IMR-90 (cell line): ENCODE measurements at regions not wholly inside any gene's neighbourhood (a gene's known extent, or its start where the extent isn't known, plus 50 kb on each side); places are given as distances from the start of the nearest gene placed in this dataset.

Experiments
- ATAC-seq: fragments of 200-7000 bp; cut with Tn5 transposase; 2 replicates; pipeline ENCODE4 v1.9.1; 2020; ENCODE audit warnings: low read depth, mild to moderate bottlenecking, moderate library complexity
- BruUV-seq: library from RNA; stranded (reverse); fragments of 400-500 nt; replicated peaks from 2 replicates; lab custom pipeline; 2021; lab: Mats Ljungman, UMichigan
- CTCF ChIA-PET: fragments of 300-600 bp; formaldehyde crosslinking; extraction: SDS; loops from one replicate; lab custom pipeline; 2021; ENCODE audit warnings: antibody characterized with exemption; lab: Yijun Ruan, JAX
- POLR2A ChIA-PET: fragments of 300-600 bp; sonication (Branson Sonifier 250); formaldehyde crosslinking; loops from one replicate; lab custom pipeline; 2022; ENCODE audit warnings: antibody characterized with exemption; ENCODE audit not compliant: unreplicated experiment; lab: Charles Lee
- DNase-seq: peaks from one replicate; pipeline ENCODE4 v3.0.0; 2013
- H2AFZ ChIP-seq: replicated peaks from 2 replicates; pipeline ENCODE3; 2013; ENCODE audit warnings: low read length, mild to moderate bottlenecking; ENCODE audit not compliant: poor library complexity
- H2AK5ac ChIP-seq: 2 replicates; pipeline ENCODE4 v1.6.1; 2013; ENCODE audit warnings: low read depth, low read length, inconsistent platforms
- H2AK9ac ChIP-seq: replicated peaks from 2 replicates; pipeline ENCODE3; 2013; ENCODE audit warnings: mild to moderate bottlenecking, low read depth, low read length, moderate library complexity; ENCODE audit not compliant: poor library complexity
- H2BK120ac ChIP-seq: 2 replicates; pipeline ENCODE4 v1.6.1; 2013; ENCODE audit warnings: low read depth, low read length, inconsistent platforms
- H2BK15ac ChIP-seq: 3 replicates; pipeline ENCODE4 v1.6.1; 2013; ENCODE audit warnings: low read depth, low read length, inconsistent platforms
- H2BK20ac ChIP-seq: 2 replicates; pipeline ENCODE4 v1.6.1; 2013; ENCODE audit warnings: low read depth, mild to moderate bottlenecking, inconsistent platforms, low read length, moderate library complexity
- H2BK5ac ChIP-seq: 2 replicates; pipeline ENCODE4 v1.6.1; 2013; ENCODE audit warnings: mild to moderate bottlenecking, low read depth, low read length, inconsistent platforms; ENCODE audit not compliant: poor library complexity, severe bottlenecking
- H3K14ac ChIP-seq: replicated peaks from 2 replicates; pipeline ENCODE4 v1.6.1; 2013; ENCODE audit warnings: low read depth, low read length, inconsistent platforms
- H3K18ac ChIP-seq: 2 replicates; pipeline ENCODE4 v1.6.1; 2013; ENCODE audit warnings: low read depth, low read length, control low read depth
- H3K23ac ChIP-seq: 2 replicates; pipeline ENCODE4 v1.6.1; 2013; ENCODE audit warnings: low read depth, low read length, inconsistent platforms
- H3K27ac ChIP-seq: 2 replicates; pipeline ENCODE4 v1.5.1; 2013; ENCODE audit warnings: mild to moderate bottlenecking, control low read depth, low read length; ENCODE audit not compliant: insufficient read depth
- H3K27me3 ChIP-seq: 2 replicates; pipeline ENCODE4 v1.6.1; 2013; ENCODE audit warnings: low read length; ENCODE audit not compliant: control insufficient read depth, insufficient read depth
- H3K36me3 ChIP-seq: 2 replicates; pipeline ENCODE4 v1.6.1; 2013; ENCODE audit warnings: low read length, mixed read lengths; ENCODE audit not compliant: control insufficient read depth, insufficient read depth
- H3K4ac ChIP-seq: 2 replicates; pipeline ENCODE4 v1.6.1; 2013; ENCODE audit warnings: low read depth, low read length, inconsistent platforms
- H3K4me1 ChIP-seq: 2 replicates; pipeline ENCODE4 v1.6.1; 2013; ENCODE audit warnings: low read length, mixed read lengths; ENCODE audit not compliant: control insufficient read depth, insufficient read depth
- H3K4me2 ChIP-seq: 2 replicates; pipeline ENCODE4 v1.6.1; 2013; ENCODE audit warnings: low read depth, mild to moderate bottlenecking, control low read depth, low read length, moderate library complexity
- H3K4me3 ChIP-seq: 2 replicates; pipeline ENCODE4 v1.5.1; 2013; ENCODE audit warnings: low read depth, mild to moderate bottlenecking, control low read depth, low read length, moderate library complexity; ENCODE audit not compliant: insufficient read depth
- H3K56ac ChIP-seq: 2 replicates; pipeline ENCODE4 v1.6.1; 2013; ENCODE audit warnings: low read length, inconsistent platforms; ENCODE audit not compliant: insufficient read depth; ENCODE audit errors: extremely low read depth
- H3K79me1 ChIP-seq, 2 experiments: 2 replicates each; pipeline ENCODE4 v1.6.1; 2013; ENCODE audit warnings: low read length in 2 of 2, inconsistent platforms in 1 of 2, low read depth in 1 of 2
- H3K9ac ChIP-seq: 2 replicates; pipeline ENCODE4 v1.6.1; 2013; ENCODE audit warnings: low read depth, low read length, control low read depth
- H3K9me1 ChIP-seq: 2 replicates; pipeline ENCODE4 v1.6.1; 2013; ENCODE audit warnings: low read length, inconsistent platforms; ENCODE audit not compliant: insufficient read depth
- H3K9me3 ChIP-seq: 2 replicates; pipeline ENCODE4 v1.6.1; 2013; ENCODE audit warnings: low read length; ENCODE audit not compliant: control insufficient read depth, insufficient read depth
- H4K20me1 ChIP-seq: 2 replicates; pipeline ENCODE4 v1.6.1; 2013; ENCODE audit warnings: low read length, inconsistent platforms; ENCODE audit not compliant: insufficient read depth
- H4K5ac ChIP-seq: 2 replicates; pipeline ENCODE4 v1.6.1; 2013; ENCODE audit warnings: mild to moderate bottlenecking, low read depth, low read length, control low read depth
- H4K8ac ChIP-seq, 2 experiments: 2 replicates each; pipeline ENCODE4 v1.6.1; 2013; ENCODE audit warnings: low read depth in 2 of 2, low read length in 2 of 2, control low read depth in 1 of 2, inconsistent platforms in 1 of 2
- H4K91ac ChIP-seq: 2 replicates; pipeline ENCODE4 v1.6.1; 2013; ENCODE audit warnings: low read depth, low read length, inconsistent platforms; ENCODE audit not compliant: insufficient read depth
- CEBPB ChIP-seq: IDR thresholded peaks from 2 replicates; pipeline ENCODE4 v1.6.1; 2012; ENCODE audit warnings: low read depth, low read length, improper control_type of control experiment
- CHD1 ChIP-seq: IDR thresholded peaks from 2 replicates; pipeline ENCODE4 v1.6.1; 2012; ENCODE audit warnings: low read depth, low read length, improper control_type of control experiment
- FOS ChIP-seq: fragments of 150-350 bp; IDR thresholded peaks from 2 replicates; pipeline ENCODE4 v1.6.1; 2016; ENCODE audit warnings: low read depth, low read length
- MAFK ChIP-seq: IDR thresholded peaks from 2 replicates; pipeline ENCODE4 v1.6.1; 2012; ENCODE audit warnings: low read depth, low read length, improper control_type of control experiment
- MAZ ChIP-seq: IDR thresholded peaks from 2 replicates; pipeline ENCODE4 v1.6.1; 2012; ENCODE audit warnings: low read depth, mild to moderate bottlenecking, low read length, improper control_type of control experiment, moderate library complexity, borderline replicate concordance
- MXI1 ChIP-seq: IDR thresholded peaks from 2 replicates; pipeline ENCODE4 v1.6.1; 2012; ENCODE audit warnings: low read depth, mild to moderate bottlenecking, low read length, moderate library complexity, borderline replicate concordance
- NFE2L2 ChIP-seq: fragments of 150-350 bp; IDR thresholded peaks from 2 replicates; pipeline ENCODE4 v1.6.1; 2016; ENCODE audit warnings: low read depth, mild to moderate bottlenecking, low read length
- POLR2A ChIP-seq: IDR thresholded peaks from 2 replicates; pipeline ENCODE4 v1.6.1; 2012; ENCODE audit warnings: mild to moderate bottlenecking, low read depth, low read length
- RAD21 ChIP-seq: IDR thresholded peaks from 2 replicates; pipeline ENCODE4 v1.6.1; 2012; ENCODE audit warnings: low read length, improper control_type of control experiment
- RCOR1 ChIP-seq: IDR thresholded peaks from 2 replicates; pipeline ENCODE4 v1.6.1; 2012; ENCODE audit warnings: mild to moderate bottlenecking, low read length, improper control_type of control experiment; ENCODE audit not compliant: insufficient replicate concordance
- RFX5 ChIP-seq: IDR thresholded peaks from 2 replicates; pipeline ENCODE4 v1.8.0; 2012; ENCODE audit warnings: low read depth, mild to moderate bottlenecking, low read length, moderate library complexity
- SMC3 ChIP-seq: fragments of 150-350 bp; IDR thresholded peaks from 2 replicates; pipeline ENCODE4 v1.6.1; 2016; ENCODE audit warnings: low read depth, mild to moderate bottlenecking, antibody characterized with exemption, low read length, moderate library complexity
- WGBS, 2 experiments: methylation state at CpG; one replicate each; pipeline versions ENCODE4 v1.1.5 to v1.1.7; 2013; ENCODE audit warnings: missing lambda C conversion rate in 2 of 2; ENCODE audit not compliant: insufficient read length in 1 of 2; ENCODE audit errors: extremely low coverage in 2 of 2; 5-methylcytosine and 5-hydroxymethylcytosine counted together
- dilution Hi-C: fragments of 300-500 bp; cut with HindIII; formaldehyde crosslinking; loops from one replicate; pipeline ENCODE4 v1.14.3; 2018; ENCODE audit warnings: low sequenced_read_pairs; ENCODE audit not compliant: unreplicated experiment
- in situ Hi-C: fragments of 300-500 bp; cut with MboI; formaldehyde crosslinking; loops from 3 replicates; pipeline ENCODE4 v1.14.3; 2019; ENCODE audit warnings: low sequenced_read_pairs, inconsistent platforms, mixed read lengths
- intact Hi-C: fragments of 100-400 bp; cut with micrococcal nuclease; formaldehyde crosslinking; loops from 2 replicates; pipeline ENCODE4 v1.10.0; 2022
- TF ChIP-seq, protein P1 (sequence below): fragments of 150-350 bp; IDR thresholded peaks from 2 replicates; pipeline ENCODE4 v1.6.1; 2017; ENCODE audit warnings: mild to moderate bottlenecking, antibody characterized with exemption, low read length, low read depth
- TF ChIP-seq, protein P2 (sequence below): fragments of 150-350 bp; IDR thresholded peaks from 2 replicates; pipeline ENCODE4 v1.6.1; 2016; ENCODE audit warnings: low read depth, mild to moderate bottlenecking, low read length, moderate library complexity, borderline replicate concordance

DNA sequence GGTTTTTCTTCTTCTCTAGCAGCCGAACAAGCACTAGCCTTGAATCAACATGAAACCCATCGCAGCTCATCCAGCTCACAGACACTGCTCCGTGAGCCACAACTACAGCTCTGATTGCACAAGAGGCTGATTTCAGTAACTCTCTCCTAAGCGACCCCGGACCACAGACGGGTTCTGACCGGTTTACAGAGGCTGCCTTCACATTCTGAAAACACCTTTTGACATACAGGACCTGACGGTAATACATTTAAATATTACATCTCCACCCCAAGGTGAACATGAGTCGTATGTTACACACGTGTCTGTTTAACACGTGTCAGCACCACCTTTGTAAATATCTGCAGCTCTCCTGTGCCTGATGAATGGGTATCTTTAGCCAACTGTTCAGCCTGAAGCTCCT is 120.7 kb downstream of the TMEM18 start:
- H4K8ac ChIP-seq = no peak overlapping the region
- H3K4me3 ChIP-seq = no peak overlapping the region
- no peak overlapping the region for H2BK20ac ChIP-seq
- no peaks in the 10 kb centered on the region for H3K9me1 ChIP-seq
- H2BK15ac ChIP-seq = no peak overlapping the region
- H3K4ac ChIP-seq = no peak overlapping the region
- H3K9ac ChIP-seq = no peak overlapping the region
- in situ Hi-C loops = no loop called here
- H3K27me3 ChIP-seq = no peaks in the 10 kb centered on the region
- peaks cover 35% of the 10 kb centered on the region for H3K9me3 ChIP-seq
- H3K27ac ChIP-seq = no peak overlapping the region
- H3K4me1 ChIP-seq = no peaks in the 10 kb centered on the region
- dilution Hi-C loops = no loop called here
- CTCF ChIA-PET = no interaction called here
- no peaks in the 10 kb centered on the region for H3K36me3 ChIP-seq
- intact Hi-C loops = no loop called here
- H3K79me1 ChIP-seq = no peaks in the 10 kb centered on the region
- no peak for DNase-seq
- TF ChIP-seq FOS (no peak), MAFK (no peak), CHD1 (no peak), POLR2A (no peak), RFX5 (no peak), RAD21 (no peak), SMC3 (no peak), RCOR1 (no peak), MXI1 (no peak), NFE2L2 (no peak), MAZ (no peak), CEBPB (no peak)
- TF ChIP-seq, protein P1, sequence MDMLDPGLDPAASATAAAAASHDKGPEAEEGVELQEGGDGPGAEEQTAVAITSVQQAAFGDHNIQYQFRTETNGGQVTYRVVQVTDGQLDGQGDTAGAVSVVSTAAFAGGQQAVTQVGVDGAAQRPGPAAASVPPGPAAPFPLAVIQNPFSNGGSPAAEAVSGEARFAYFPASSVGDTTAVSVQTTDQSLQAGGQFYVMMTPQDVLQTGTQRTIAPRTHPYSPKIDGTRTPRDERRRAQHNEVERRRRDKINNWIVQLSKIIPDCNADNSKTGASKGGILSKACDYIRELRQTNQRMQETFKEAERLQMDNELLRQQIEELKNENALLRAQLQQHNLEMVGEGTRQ = no peak
- TF ChIP-seq, protein P2, sequence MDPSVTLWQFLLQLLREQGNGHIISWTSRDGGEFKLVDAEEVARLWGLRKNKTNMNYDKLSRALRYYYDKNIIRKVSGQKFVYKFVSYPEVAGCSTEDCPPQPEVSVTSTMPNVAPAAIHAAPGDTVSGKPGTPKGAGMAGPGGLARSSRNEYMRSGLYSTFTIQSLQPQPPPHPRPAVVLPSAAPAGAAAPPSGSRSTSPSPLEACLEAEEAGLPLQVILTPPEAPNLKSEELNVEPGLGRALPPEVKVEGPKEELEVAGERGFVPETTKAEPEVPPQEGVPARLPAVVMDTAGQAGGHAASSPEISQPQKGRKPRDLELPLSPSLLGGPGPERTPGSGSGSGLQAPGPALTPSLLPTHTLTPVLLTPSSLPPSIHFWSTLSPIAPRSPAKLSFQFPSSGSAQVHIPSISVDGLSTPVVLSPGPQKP = no peak
- WGBS, 2 experiments = 31% methylated on average over 6 of the region's 11 CpGs; no CpG with 5 or more reads in 1 of the 2 experiments
- H3K23ac ChIP-seq = no peak overlapping the region
- H3K14ac ChIP-seq = no peak overlapping the region
- ATAC-seq = no peak
- H2AK9ac ChIP-seq = no peak overlapping the region
- H3K4me2 ChIP-seq = no peak overlapping the region
- H3K56ac ChIP-seq = no peak overlapping the region
- no peak overlapping the region for H2AFZ ChIP-seq
- POLR2A ChIA-PET = no interaction called here
- no peak overlapping the region for H2BK5ac ChIP-seq
- BruUV-seq = no TSS peak
- H2BK120ac ChIP-seq = no peak overlapping the region
- H2AK5ac ChIP-seq = no peak overlapping the region
- H4K5ac ChIP-seq = no peak overlapping the region
- no peaks in the 10 kb centered on the region for H4K20me1 ChIP-seq
- H3K18ac ChIP-seq = no peak overlapping the region
- no peak overlapping the region for H4K91ac ChIP-seq
